ENCODE measurements at regions not wholly inside any gene's neighbourhood (a gene's known extent, or its start where the extent isn't known, plus 50 kb on each side); places are given as distances from the start of the nearest gene placed in this dataset.

DNA sequence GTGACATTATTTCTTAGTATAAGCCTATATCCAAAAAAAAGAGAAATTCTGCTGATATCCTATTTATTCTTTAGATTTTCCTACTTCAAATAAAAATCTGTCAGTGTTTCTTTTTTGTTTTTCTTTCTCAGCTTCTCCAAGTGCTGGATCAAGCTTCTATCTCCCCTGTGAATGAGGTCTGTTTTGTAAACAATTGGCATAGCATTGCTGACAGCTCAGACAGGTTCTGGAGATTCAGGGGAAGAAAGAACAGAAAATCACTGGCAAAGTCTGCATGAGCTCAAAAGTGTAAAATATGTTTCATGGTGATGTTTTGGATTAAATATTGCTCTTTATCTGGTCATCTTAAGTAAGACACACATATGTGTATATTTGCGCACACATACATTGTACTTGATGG lies 492.0 kb upstream of the IGFBP7 start:
- Histone ChIP-seq H3K27ac (ENCODE audit: low read depth, low read length) (no peak overlapping the region), H3K27me3 (ENCODE audit: control insufficient read depth, insufficient read depth, low read length) (no peaks in the 10 kb centered on the region), H3K4me1 (ENCODE audit: control insufficient read depth, insufficient read depth, low read length) (no peaks in the 10 kb centered on the region), H3K4me3 (ENCODE audit: low read depth, low read length) (no peak overlapping the region), H3K36me3 (ENCODE audit: control insufficient read depth, insufficient read depth, low read length) (no peaks in the 10 kb centered on the region), H3K9ac (ENCODE audit: low read depth, low read length) (no peak overlapping the region), H3K9me3 (ENCODE audit: control insufficient read depth, insufficient read depth, low read length) (no peaks in the 10 kb centered on the region)

GRCh38 chr4:57591073-57591472 lies 480.9 kb upstream of the IGFBP7 start:
- no peaks in the 10 kb centered on the region for H3K4me1 ChIP-seq (ENCODE audit: control insufficient read depth, insufficient read depth, low read length)
- no peaks in the 10 kb centered on the region for H3K27me3 ChIP-seq (ENCODE audit: control insufficient read depth, insufficient read depth, low read length)
- H3K27ac ChIP-seq (ENCODE audit: low read depth, low read length): no peak overlapping the region
- H3K9ac ChIP-seq (ENCODE audit: low read depth, low read length): no peak overlapping the region
- no peaks in the 10 kb centered on the region for H3K36me3 ChIP-seq (ENCODE audit: control insufficient read depth, insufficient read depth, low read length)
- H3K9me3 ChIP-seq (ENCODE audit: control insufficient read depth, insufficient read depth, low read length): no peaks in the 10 kb centered on the region
- H3K4me3 ChIP-seq (ENCODE audit: low read depth, low read length): no peak overlapping the region

DNA sequence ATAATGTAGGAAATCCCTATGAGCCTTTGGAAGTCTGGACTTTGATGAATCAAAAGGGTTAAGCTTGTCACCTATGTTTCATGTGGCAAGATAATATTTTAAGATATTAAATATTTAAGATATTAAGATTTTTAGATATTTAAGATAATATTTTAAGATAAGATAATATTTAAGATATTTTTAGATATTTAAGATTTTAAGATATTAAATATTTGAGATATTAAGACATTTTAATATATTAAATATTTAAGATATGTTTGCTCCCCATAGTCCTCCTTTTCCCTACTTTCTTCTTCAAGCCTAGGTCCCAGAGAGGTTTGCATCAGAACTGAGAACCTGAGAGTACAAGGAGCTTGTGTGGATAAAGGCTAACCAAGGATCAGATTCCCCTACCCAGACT lies 478.4 kb upstream of the IGFBP7 start:
- Histone ChIP-seq H3K9ac (ENCODE audit: low read depth, low read length) (no peak overlapping the region), H3K4me3 (ENCODE audit: low read depth, low read length) (no peak overlapping the region), H3K36me3 (ENCODE audit: control insufficient read depth, insufficient read depth, low read length) (no peaks in the 10 kb centered on the region), H3K27me3 (ENCODE audit: control insufficient read depth, insufficient read depth, low read length) (no peaks in the 10 kb centered on the region), H3K9me3 (ENCODE audit: control insufficient read depth, insufficient read depth, low read length) (no peaks in the 10 kb centered on the region), H3K4me1 (ENCODE audit: control insufficient read depth, insufficient read depth, low read length) (no peaks in the 10 kb centered on the region), H3K27ac (ENCODE audit: low read depth, low read length) (no peak overlapping the region)

DNA sequence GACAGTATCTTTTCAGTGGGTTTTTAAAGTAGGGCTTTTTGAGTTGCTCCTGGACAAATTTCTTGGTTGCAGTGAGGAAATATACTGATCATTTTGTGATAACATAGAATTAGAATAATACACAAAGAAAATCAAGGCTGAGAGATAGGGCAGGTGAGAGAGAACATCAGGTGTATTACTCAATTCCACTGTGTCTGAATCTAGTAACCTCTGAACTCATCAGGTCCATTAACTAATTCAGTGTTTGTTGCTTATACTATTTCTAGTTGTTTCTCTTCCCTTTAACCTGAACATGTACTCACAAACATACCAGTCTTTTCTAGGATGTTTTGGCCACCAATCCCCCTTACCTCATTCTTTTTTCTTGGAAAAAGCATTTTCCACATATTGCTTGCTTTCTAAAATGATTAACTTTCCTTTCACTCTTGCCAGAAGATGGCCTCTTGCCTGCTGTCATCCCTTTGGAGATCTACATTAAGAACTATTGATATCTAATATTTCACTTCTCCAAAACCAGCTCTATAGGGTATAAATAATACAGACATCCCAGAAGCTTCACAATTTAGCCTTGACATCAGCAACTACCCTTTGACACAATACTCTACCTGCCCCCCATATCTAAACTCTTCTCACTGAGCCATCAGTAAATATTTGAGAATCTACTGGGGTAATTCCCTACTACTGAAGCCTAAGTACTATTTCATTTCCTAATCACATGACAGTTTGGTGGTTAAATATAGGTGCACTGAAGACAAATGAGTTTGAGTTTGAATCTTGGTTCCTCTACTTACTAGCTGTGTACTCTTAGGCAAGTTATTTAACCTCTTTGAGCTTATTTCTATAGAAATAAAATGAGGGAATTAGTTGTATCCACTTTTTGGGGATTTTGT lies 470.8 kb upstream of the IGFBP7 start:
- Histone ChIP-seq H3K9ac (ENCODE audit: low read depth, low read length) (no peak overlapping the region), H3K9me3 (ENCODE audit: control insufficient read depth, insufficient read depth, low read length) (no peaks in the 10 kb centered on the region), H3K27ac (ENCODE audit: low read depth, low read length) (no peak overlapping the region), H3K27me3 (ENCODE audit: control insufficient read depth, insufficient read depth, low read length) (no peaks in the 10 kb centered on the region), H3K4me3 (ENCODE audit: low read depth, low read length) (no peak overlapping the region), H3K4me1 (ENCODE audit: control insufficient read depth, insufficient read depth, low read length) (no peaks in the 10 kb centered on the region), H3K36me3 (ENCODE audit: control insufficient read depth, insufficient read depth, low read length) (no peaks in the 10 kb centered on the region)

DNA sequence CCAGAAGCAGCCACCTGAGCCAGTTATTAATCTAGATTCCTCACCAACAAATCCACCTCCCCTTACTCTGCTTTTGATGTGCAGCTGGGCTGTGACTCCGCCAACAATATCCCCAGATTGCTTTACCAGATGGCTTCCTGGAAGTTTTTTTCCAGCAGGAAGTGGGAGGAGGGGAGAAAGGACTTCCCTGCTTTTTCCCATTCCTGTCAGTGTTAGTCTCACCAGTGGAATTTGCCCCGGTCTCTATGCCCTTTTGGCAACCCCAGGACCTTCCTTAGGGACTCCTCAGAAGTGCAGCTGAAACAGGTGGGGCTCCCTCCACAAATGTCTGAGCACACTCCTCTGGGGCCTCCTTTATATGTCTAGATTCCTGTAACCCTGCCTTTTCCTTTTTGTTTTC lies 465.2 kb upstream of the IGFBP7 start:
- no peaks in the 10 kb centered on the region for H3K4me1 ChIP-seq (ENCODE audit: control insufficient read depth, insufficient read depth, low read length)
- H3K27me3 ChIP-seq (ENCODE audit: control insufficient read depth, insufficient read depth, low read length): no peaks in the 10 kb centered on the region
- H3K9me3 ChIP-seq (ENCODE audit: control insufficient read depth, insufficient read depth, low read length): no peaks in the 10 kb centered on the region; the same call in 1 of the 2 replicates
- no peak overlapping the region for H3K4me3 ChIP-seq (ENCODE audit: low read depth, low read length)
- H3K27ac ChIP-seq (ENCODE audit: low read depth, low read length): no peak overlapping the region
- H3K9ac ChIP-seq (ENCODE audit: low read depth, low read length): no peak overlapping the region
- no peaks in the 10 kb centered on the region for H3K36me3 ChIP-seq (ENCODE audit: control insufficient read depth, insufficient read depth, low read length)

DNA sequence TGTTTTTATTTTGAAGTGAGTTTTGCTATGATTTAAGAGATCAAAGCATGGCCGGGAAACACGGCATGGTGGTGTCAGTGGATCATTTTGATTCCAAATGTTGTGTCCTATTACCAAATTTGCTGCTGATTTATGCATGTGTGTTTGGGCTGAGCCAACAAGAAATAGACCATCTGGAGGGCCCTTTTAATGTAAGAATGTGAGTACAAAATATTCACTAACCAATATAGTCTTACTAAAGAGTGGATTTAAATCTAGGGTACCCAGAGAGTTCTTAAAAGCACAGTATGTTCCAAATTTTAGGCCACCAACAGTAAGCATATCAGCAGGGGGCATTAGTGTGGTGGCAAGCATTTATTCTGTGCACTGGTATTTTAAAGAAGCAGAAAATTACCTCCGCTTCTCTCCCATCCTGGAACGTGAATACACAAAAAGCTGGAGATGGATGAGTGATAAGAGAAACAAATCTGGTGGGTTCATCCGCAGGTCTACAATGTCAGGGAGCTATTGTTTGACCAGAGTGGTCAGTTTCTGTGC lies 444.4 kb upstream of the IGFBP7 start:
- Histone ChIP-seq H3K9me3 (ENCODE audit: control insufficient read depth, insufficient read depth, low read length) (no peaks in the 10 kb centered on the region; the same call in 1 of the 2 replicates), H3K4me3 (ENCODE audit: low read depth, low read length) (no peak overlapping the region), H3K27me3 (ENCODE audit: control insufficient read depth, insufficient read depth, low read length) (no peaks in the 10 kb centered on the region), H3K36me3 (ENCODE audit: control insufficient read depth, insufficient read depth, low read length) (no peaks in the 10 kb centered on the region), H3K4me1 (ENCODE audit: control insufficient read depth, insufficient read depth, low read length) (no peaks in the 10 kb centered on the region), H3K9ac (ENCODE audit: low read depth, low read length) (no peak overlapping the region), H3K27ac (ENCODE audit: low read depth, low read length) (no peak overlapping the region)

- Histone ChIP-seq H3K4me3 (ENCODE audit: low read depth, low read length) (no peak overlapping the region), H3K36me3 (ENCODE audit: control insufficient read depth, insufficient read depth, low read length) (no peaks in the 10 kb centered on the region), H3K27me3 (ENCODE audit: control insufficient read depth, insufficient read depth, low read length) (no peaks in the 10 kb centered on the region), H3K9me3 (ENCODE audit: control insufficient read depth, insufficient read depth, low read length) (no peaks in the 10 kb centered on the region), H3K4me1 (ENCODE audit: control insufficient read depth, insufficient read depth, low read length) (no peaks in the 10 kb centered on the region), H3K27ac (ENCODE audit: low read depth, low read length) (no peak overlapping the region), H3K9ac (ENCODE audit: low read depth, low read length) (no peak overlapping the region)
Measured at GRCh38 chr4:57553728-57554127, 443.5 kb upstream of the IGFBP7 start.

DNA sequence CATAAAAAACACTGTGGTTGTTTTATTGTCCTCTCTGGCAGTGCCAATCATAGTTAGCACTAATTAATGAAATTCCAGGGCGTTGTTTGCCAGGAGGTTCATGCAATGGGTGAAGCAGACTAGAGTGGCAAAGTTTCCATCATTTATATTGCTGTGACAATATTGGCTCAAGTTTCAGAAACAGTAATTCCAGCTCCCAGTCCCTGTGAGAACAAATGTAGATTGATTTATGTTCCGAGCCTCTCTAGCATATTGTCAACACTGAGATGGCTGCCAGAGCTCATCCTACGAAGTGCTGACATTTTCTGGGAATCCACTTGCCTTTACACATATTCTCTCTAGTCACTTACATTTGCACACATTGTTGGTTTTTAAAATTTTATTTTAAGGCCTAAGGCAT lies 440.0 kb upstream of the IGFBP7 start:
- H3K27me3 ChIP-seq (ENCODE audit: control insufficient read depth, insufficient read depth, low read length): no peaks in the 10 kb centered on the region
- H3K4me1 ChIP-seq (ENCODE audit: control insufficient read depth, insufficient read depth, low read length): peaks cover 15% of the 10 kb centered on the region
- H3K27ac ChIP-seq (ENCODE audit: low read depth, low read length): no peak overlapping the region
- no peak overlapping the region for H3K9ac ChIP-seq (ENCODE audit: low read depth, low read length)
- no peaks in the 10 kb centered on the region for H3K36me3 ChIP-seq (ENCODE audit: control insufficient read depth, insufficient read depth, low read length)
- no peaks in the 10 kb centered on the region for H3K9me3 ChIP-seq (ENCODE audit: control insufficient read depth, insufficient read depth, low read length)
- H3K4me3 ChIP-seq (ENCODE audit: low read depth, low read length): no peak overlapping the region

DNA sequence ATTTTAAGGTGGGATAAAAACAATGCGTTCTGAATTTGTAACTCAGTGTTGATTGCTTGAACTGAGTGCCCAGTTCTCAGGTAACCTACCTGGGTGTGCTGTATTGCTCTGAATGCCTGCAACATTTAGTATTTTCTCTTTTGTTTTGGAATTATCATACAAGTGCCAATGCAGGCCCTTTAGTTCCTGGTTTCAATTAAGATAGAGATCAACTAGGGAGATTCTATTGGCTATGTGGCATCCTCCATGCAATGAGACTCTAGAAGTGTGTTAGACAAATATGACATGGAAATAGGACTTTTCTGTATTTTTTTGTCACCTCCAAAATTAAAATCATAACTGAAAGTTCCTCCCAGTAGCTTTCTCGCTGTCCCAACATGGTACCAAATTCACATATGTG lies 438.7 kb upstream of the IGFBP7 start:
- no peaks in the 10 kb centered on the region for H3K9me3 ChIP-seq (ENCODE audit: control insufficient read depth, insufficient read depth, low read length)
- no peak overlapping the region for H3K4me3 ChIP-seq (ENCODE audit: low read depth, low read length)
- peaks cover 26% of the 10 kb centered on the region for H3K4me1 ChIP-seq (ENCODE audit: control insufficient read depth, insufficient read depth, low read length)
- H3K9ac ChIP-seq (ENCODE audit: low read depth, low read length): no peak overlapping the region
- no peaks in the 10 kb centered on the region for H3K27me3 ChIP-seq (ENCODE audit: control insufficient read depth, insufficient read depth, low read length)
- no peaks in the 10 kb centered on the region for H3K36me3 ChIP-seq (ENCODE audit: control insufficient read depth, insufficient read depth, low read length)
- H3K27ac ChIP-seq (ENCODE audit: low read depth, low read length): no peak overlapping the region

DNA sequence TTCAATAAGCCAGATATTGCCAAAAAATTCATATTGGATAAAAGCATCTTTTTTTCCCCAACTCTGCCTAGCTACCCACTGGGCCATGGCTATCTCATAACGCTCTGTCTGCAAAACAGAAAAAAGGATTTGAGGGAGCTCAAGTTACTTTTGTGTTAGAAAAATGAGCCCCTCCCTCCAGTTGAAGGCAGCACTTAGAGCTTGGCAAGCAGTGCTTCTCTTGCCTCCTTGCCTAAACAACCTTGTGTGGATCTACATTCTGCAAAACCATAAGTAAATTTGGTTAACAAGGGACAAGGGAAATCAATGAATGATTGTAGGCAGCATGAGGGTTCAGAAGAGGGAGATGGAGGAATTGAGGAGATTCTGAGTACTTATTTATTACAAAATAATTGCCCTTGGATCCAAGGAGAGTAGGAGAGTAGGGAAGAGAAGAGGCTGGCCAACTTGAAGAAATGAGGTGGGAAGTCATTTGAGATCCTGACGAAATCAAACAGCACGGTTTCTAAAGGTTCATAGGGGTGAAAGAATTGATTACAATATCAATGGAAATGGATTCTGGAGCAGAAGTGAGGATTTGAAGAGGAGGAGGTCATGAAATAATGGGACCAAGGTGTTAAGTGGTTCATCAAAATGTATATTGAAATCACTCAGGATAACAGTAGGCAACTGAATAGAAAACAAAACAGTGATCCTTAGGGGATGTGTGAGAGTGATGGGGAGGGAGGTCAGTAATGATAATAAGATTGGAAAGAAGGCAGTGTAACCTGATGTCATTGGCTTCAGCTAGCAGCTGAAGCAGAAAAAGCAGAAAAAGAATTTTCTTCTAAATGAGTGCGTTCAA lies 434.8 kb upstream of the IGFBP7 start:
- Histone ChIP-seq H3K27me3 (ENCODE audit: control insufficient read depth, insufficient read depth, low read length) (no peaks in the 10 kb centered on the region), H3K4me3 (ENCODE audit: low read depth, low read length) (peak overlapping the region; percentile 6; the same call in 1 of the 2 replicates), H3K4me1 (ENCODE audit: control insufficient read depth, insufficient read depth, low read length) (peaks cover 26% of the 10 kb centered on the region), H3K27ac (ENCODE audit: low read depth, low read length) (peak overlapping the region; percentile 49), H3K9me3 (ENCODE audit: control insufficient read depth, insufficient read depth, low read length) (no peaks in the 10 kb centered on the region), H3K36me3 (ENCODE audit: control insufficient read depth, insufficient read depth, low read length) (no peaks in the 10 kb centered on the region), H3K9ac (ENCODE audit: low read depth, low read length) (no peak overlapping the region)

Data from HUES48 (cell line).